Mucosa of descending colon (tissue), 3 donors: ENCODE measurements at regions not wholly inside any gene's neighbourhood (a gene's known extent, or its start where the extent isn't known, plus 50 kb on each side); places are given as distances from the start of the nearest gene placed in this dataset.
"Not testable (repeated sequence)": the region's sequence is repeated elsewhere in the genome, so short reads cannot be mapped to it uniquely, and the experiment has no call there.

ENCODE experiments used
- ATAC-seq: fragments of 200-7000 bp; cut with Tn5 transposase; one replicate; pipeline ENCODE4 v1.9.1; 2020; ENCODE audit warnings: mild to moderate bottlenecking, moderate library complexity
- DNase-seq, 3 donors: peaks; one replicate each; pipeline ENCODE4 v3.0.0-alpha.2; 2020
- H3K36me3 ChIP-seq: fragments of 200-600 bp; one replicate; pipeline ENCODE4 v1.8.0; 2021; ENCODE audit warnings: low read depth, mild to moderate bottlenecking
- H3K4me1 ChIP-seq: fragments of 200-600 bp; one replicate; pipeline ENCODE4 v1.8.0; 2021; ENCODE audit warnings: low read depth, mild to moderate bottlenecking
- H3K4me3 ChIP-seq: fragments of 200-600 bp; one replicate; pipeline ENCODE4 v1.8.0; 2021; ENCODE audit warnings: mild to moderate bottlenecking
- H3K9me3 ChIP-seq: fragments of 200-600 bp; one replicate; pipeline ENCODE4 v1.8.0; 2021; ENCODE audit warnings: mild to moderate bottlenecking
- CTCF ChIP-seq: fragments of 200-600 bp; IDR thresholded peaks from one replicate; pipeline ENCODE4 v1.8.0; 2022; ENCODE audit warnings: antibody characterized with exemption, mild to moderate bottlenecking
- intact Hi-C, 2 donors: fragments of 100-400 bp; cut with DNase I in 1 of 2; cut with micrococcal nuclease in 1 of 2; formaldehyde crosslinking; loops; one replicate each; pipeline versions ENCODE4 v1.11.0 to v1.11.1; 2022; cut with DNase I, micrococcal nuclease
- donor health status: DM: no; HTN: no; CAD: no; lungs with moderate emphysema.
- donor health status: DM: no; HTN: no; CAD: no.
- donor health status: DM: no; HTN: yes; CAD: no.

GRCh38 chr4:174183259-174183658 lies 100.2 kb downstream of the FBXO8 start:
- Histone ChIP-seq H3K4me1 (no peaks in the 10 kb centered on the region), H3K9me3 (no peaks in the 10 kb centered on the region), H3K36me3 (no peaks in the 10 kb centered on the region), H3K4me3 (no peak overlapping the region)
- intact Hi-C loops, result no loop called here
- ATAC-seq, result no peak
- no peak for TF ChIP-seq CTCF
- DNase-seq, result no peak

GRCh38 chr4:174181827-174182226 lies 101.6 kb downstream of the FBXO8 start:
- H3K36me3 ChIP-seq, result no peaks in the 10 kb centered on the region
- TF ChIP-seq CTCF, result no peak
- intact Hi-C loops, result no loop called here
- DNase-seq, result no peak
- H3K4me3 ChIP-seq, result no peak overlapping the region
- ATAC-seq, result no peak
- H3K9me3 ChIP-seq, result no peaks in the 10 kb centered on the region
- H3K4me1 ChIP-seq, result no peaks in the 10 kb centered on the region

GRCh38 chr4:174177536-174177935 lies 105.9 kb downstream of the FBXO8 start:
- no peak overlapping the region for H3K4me3 ChIP-seq
- H3K9me3 ChIP-seq, result no peaks in the 10 kb centered on the region
- H3K4me1 ChIP-seq, result no peaks in the 10 kb centered on the region
- no peak for TF ChIP-seq CTCF
- no peak for DNase-seq
- intact Hi-C loops, result no loop called here
- H3K36me3 ChIP-seq, result no peaks in the 10 kb centered on the region
- no peak for ATAC-seq

- ATAC-seq, intact Hi-C loops, H3K4me1 ChIP-seq, H3K4me3 ChIP-seq, H3K36me3 ChIP-seq, DNase-seq, H3K9me3 ChIP-seq: not testable (repeated sequence)
Measured at GRCh38 chr4:174175836-174176235, 107.6 kb downstream of the FBXO8 start.

GRCh38 chr4:174173360-174173759 lies 110.1 kb downstream of the FBXO8 start:
- intact Hi-C loops, result no loop called here
- H3K4me3 ChIP-seq, result no peak overlapping the region
- no peaks in the 10 kb centered on the region for H3K9me3 ChIP-seq
- ATAC-seq, result no peak
- TF ChIP-seq CTCF, result no peak
- H3K4me1 ChIP-seq, result no peaks in the 10 kb centered on the region
- H3K36me3 ChIP-seq, result no peaks in the 10 kb centered on the region
- no peak for DNase-seq

DNA sequence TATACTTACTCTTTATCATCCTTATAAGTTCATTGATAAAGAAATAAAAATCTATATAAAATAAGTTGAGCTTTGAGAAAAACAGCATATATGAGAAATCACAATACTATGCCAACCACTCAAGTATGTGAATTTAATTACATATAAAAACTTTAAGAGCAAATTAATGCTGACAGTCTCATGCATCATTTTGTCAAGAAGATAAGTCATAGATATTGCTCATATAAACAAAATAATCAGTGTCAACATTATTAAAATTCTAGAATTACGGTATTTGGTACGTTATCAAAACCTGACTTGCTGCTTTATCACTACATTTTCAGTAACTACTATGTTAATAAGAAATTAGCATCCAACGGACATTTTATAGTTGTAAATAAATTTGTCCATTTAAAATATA lies 111.2 kb downstream of the FBXO8 start:
- Histone ChIP-seq H3K4me3 (no peak overlapping the region), H3K4me1 (no peaks in the 10 kb centered on the region), H3K36me3 (no peaks in the 10 kb centered on the region), H3K9me3 (no peaks in the 10 kb centered on the region)
- intact Hi-C loops, result no loop called here
- DNase-seq (no peak), ATAC-seq (no peak)
- no peak for TF ChIP-seq CTCF
